ENCODE measurements at regions not wholly inside any gene's neighbourhood (a gene's known extent, or its start where the extent isn't known, plus 50 kb on each side); places are given as distances from the start of the nearest gene placed in this dataset.

GRCh38 chr2:146734821-146735190, 1110.0 kb upstream of the ACVR2A start:
- no peak overlapping the region for H3K9ac ChIP-seq (ENCODE audit: low read length)
- TF ChIP-seq ZNF274 (IDR thresholded peaks at IDR 0.05; ENCODE audit: low read depth, low read length) (no peak), ZFX (IDR thresholded peaks at IDR 0.05) (no peak), SP1 (IDR thresholded peaks at IDR 0.05; ENCODE audit: low read depth) (no peak), CBX3 (IDR thresholded peaks at IDR 0.05; ENCODE audit: low read depth) (no peak), FOSL1 (IDR thresholded peaks at IDR 0.05; ENCODE audit: low read depth) (no peak), REST (IDR thresholded peaks at IDR 0.05; ENCODE audit: low read depth) (no peak), EZH2phosphoT487 (IDR thresholded peaks at IDR 0.05; ENCODE audit: borderline replicate concordance) (no peak), EGR1 (IDR thresholded peaks at IDR 0.05; ENCODE audit: low read depth) (no peak), CEBPB (IDR thresholded peaks at IDR 0.05; ENCODE audit: low read depth) (no peak), POLR2A (IDR thresholded peaks at IDR 0.05; ENCODE audit: borderline replicate concordance, extremely low read depth, insufficient read depth, insufficient read length) (no peak), MAX (IDR thresholded peaks at IDR 0.05) (no peak), ZBTB33 (IDR thresholded peaks at IDR 0.05; ENCODE audit: extremely low read depth, insufficient replicate concordance, low read length) (no peak)
- ATAC-seq (no peak), DNase-seq (ENCODE audit: low read depth, low spot score) (no peak)
- no peaks in the 10 kb centered on the region for H3K4me1 ChIP-seq (ENCODE audit: control insufficient read depth in 1 of 2, insufficient read depth in 2 of 2, low read length in 2 of 2)
- intact Hi-C loops (cut with micrococcal nuclease), result loop anchor here (1.0 to 2.0 kb wide), 4 partner anchors 192 to 1176 kb away; no protein-coding TSS in a partner anchor
- H3K4me3 ChIP-seq (replicated peaks in 1 of 2; ENCODE audit: low read depth in 1 of 2, low read length in 2 of 2), result no peak overlapping the region
- H3K27ac ChIP-seq (ENCODE audit: low read depth, low read length), result no peak overlapping the region
- H3K9me3 ChIP-seq (ENCODE audit: control insufficient read depth in 1 of 2, insufficient read depth in 1 of 2, low read depth in 1 of 2, low read length in 2 of 2), result no peaks in the 10 kb centered on the region
- ChIA-PET RAD21 (ENCODE audit: low non-redundant PET in 1 of 2, low total read pairs in 2 of 2, uncharacterized antibody in 2 of 2, unreplicated experiment in 2 of 2) (no interaction called here), CTCF (interaction anchor here (1.4 kb wide), 1 partner anchor 1775 kb away, joined by 3 read pairs; no protein-coding TSS in a partner anchor), POLR2A (no interaction called here)
- peak overlapping the region; percentile 96 for H2AFZ ChIP-seq (ENCODE audit: low read depth, low read length, poor library complexity, severe bottlenecking)
- no peaks in the 10 kb centered on the region for H3K36me3 ChIP-seq (ENCODE audit: control insufficient read depth in 1 of 2, insufficient read depth in 2 of 2, low read length in 2 of 2)
- no peaks in the 10 kb centered on the region for H3K79me2 ChIP-seq (ENCODE audit: insufficient read depth, low read length)
- no peak overlapping the region for H3K4me2 ChIP-seq (ENCODE audit: low read length)
- no TSS peak for BruUV-seq (replicated peaks)
- no peaks in the 10 kb centered on the region for H4K20me1 ChIP-seq (ENCODE audit: insufficient read depth)
- no peaks in the 10 kb centered on the region for H3K9me2 ChIP-seq (ENCODE audit: insufficient read depth)
- no peaks in the 10 kb centered on the region for H3K27me3 ChIP-seq (ENCODE audit: insufficient read depth, low read length)
